GM12891 (cell line): ENCODE measurements at regions not wholly inside any gene's neighbourhood (a gene's known extent, or its start where the extent isn't known, plus 50 kb on each side); places are given as distances from the start of the nearest gene placed in this dataset.

Source experiments
- PAX5 ChIP-seq: IDR thresholded peaks from 2 replicates; pipeline ENCODE4 v1.6.1; 2011; ENCODE audit warnings: low read length, moderate library complexity, mild to moderate bottlenecking; ENCODE audit not compliant: insufficient read depth, severe bottlenecking
- POLR2A ChIP-seq: IDR thresholded peaks from 2 replicates; pipeline ENCODE4 v1.6.1; 2011; ENCODE audit warnings: low read depth, low read length, control low read depth
- POLR2AphosphoS5 ChIP-seq: IDR thresholded peaks from 2 replicates; pipeline ENCODE4 v1.6.1; 2011; ENCODE audit warnings: low read depth, low read length, control low read depth
- POU2F2 ChIP-seq: IDR thresholded peaks from 2 replicates; pipeline ENCODE4 v1.6.1; 2011; ENCODE audit warnings: low read depth, mild to moderate bottlenecking, control low read depth, low read length, moderate library complexity
- SPI1 ChIP-seq: IDR thresholded peaks from 2 replicates; pipeline ENCODE4 v1.6.1; 2011; ENCODE audit warnings: low read depth, low read length, control low read depth
- TAF1 ChIP-seq: IDR thresholded peaks from 2 replicates; pipeline ENCODE4 v1.6.1; 2011; ENCODE audit warnings: low read depth, low read length, control low read depth

GRCh38 chr20:5401277-5401875 is 84.6 kb upstream of the PROKR2 start:
- TF ChIP-seq POLR2A = no peak
- no peak for TF ChIP-seq TAF1
- TF ChIP-seq POLR2AphosphoS5 = no peak
- TF ChIP-seq SPI1 = no peak
- TF ChIP-seq POU2F2 = no peak
- no peak for TF ChIP-seq PAX5
